Glutamatergic neuron (in vitro differentiated cells): ENCODE measurements at regions not wholly inside any gene's neighbourhood (a gene's known extent, or its start where the extent isn't known, plus 50 kb on each side); places are given as distances from the start of the nearest gene placed in this dataset.

Source experiments
- DNase-seq: peaks from one replicate; pipeline ENCODE4 v3.0.0; 2022
- H3K27ac Mint-ChIP-seq: one replicate; pipeline ENCODE4 v1.8.0; 2020; ENCODE audit warnings: mild to moderate bottlenecking, mixed read lengths, inconsistent platforms; ENCODE audit not compliant: unreplicated experiment
- H3K27me3 Mint-ChIP-seq: one replicate; pipeline ENCODE4 v1.8.0; 2020; ENCODE audit warnings: mild to moderate bottlenecking, moderate library complexity, mixed read lengths, inconsistent platforms; ENCODE audit not compliant: unreplicated experiment
- H3K36me3 Mint-ChIP-seq: one replicate; pipeline ENCODE4 v1.8.0; 2020; ENCODE audit warnings: mild to moderate bottlenecking, mixed read lengths, inconsistent platforms; ENCODE audit not compliant: unreplicated experiment
- H3K4me1 Mint-ChIP-seq: one replicate; pipeline ENCODE4 v1.8.0; 2020; ENCODE audit warnings: mild to moderate bottlenecking, low read depth, mixed read lengths, inconsistent platforms; ENCODE audit not compliant: unreplicated experiment
- H3K4me3 Mint-ChIP-seq: one replicate; pipeline ENCODE4 v1.8.0; 2020; ENCODE audit warnings: mild to moderate bottlenecking, mixed read lengths, inconsistent platforms; ENCODE audit not compliant: unreplicated experiment
- H3K9me3 Mint-ChIP-seq: one replicate; pipeline ENCODE4 v1.8.0; 2020; ENCODE audit warnings: mild to moderate bottlenecking, moderate library complexity, mixed read lengths, inconsistent platforms; ENCODE audit not compliant: unreplicated experiment
- TF ChIP-seq, protein P1 (sequence below): fragments of 200-600 bp; sonication (generic); IDR thresholded peaks from one replicate; pipeline ENCODE4 v1.5.0; 2021; ENCODE audit not compliant: partially characterized antibody, unreplicated experiment

DNA sequence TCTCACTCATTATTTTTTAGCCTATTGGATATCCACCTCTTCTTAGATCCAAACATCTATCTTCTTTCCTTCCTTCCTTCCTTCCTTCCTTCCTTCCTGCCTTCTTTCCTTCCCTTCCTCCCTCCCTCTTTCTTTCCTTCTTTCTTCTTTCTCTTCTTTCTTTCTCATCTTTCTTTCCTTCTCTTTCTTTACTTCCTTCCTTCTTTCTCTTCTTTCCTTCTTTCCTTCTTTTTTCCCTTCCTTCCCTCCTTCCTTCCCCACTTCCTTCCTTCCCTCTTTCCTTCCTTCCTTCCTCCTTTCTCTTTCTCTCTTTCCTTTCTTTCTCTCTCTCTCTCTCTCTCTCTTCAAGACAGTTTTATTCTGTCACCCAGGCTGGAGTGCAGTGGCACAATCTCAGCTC, 1239.8 kb downstream of the PCDH7 start:
- H3K27me3 Mint-ChIP-seq: no peaks in the 10 kb centered on the region
- no peak overlapping the region for H3K4me3 Mint-ChIP-seq
- peaks cover 2% of the 10 kb centered on the region for H3K9me3 Mint-ChIP-seq
- TF ChIP-seq, protein P1, sequence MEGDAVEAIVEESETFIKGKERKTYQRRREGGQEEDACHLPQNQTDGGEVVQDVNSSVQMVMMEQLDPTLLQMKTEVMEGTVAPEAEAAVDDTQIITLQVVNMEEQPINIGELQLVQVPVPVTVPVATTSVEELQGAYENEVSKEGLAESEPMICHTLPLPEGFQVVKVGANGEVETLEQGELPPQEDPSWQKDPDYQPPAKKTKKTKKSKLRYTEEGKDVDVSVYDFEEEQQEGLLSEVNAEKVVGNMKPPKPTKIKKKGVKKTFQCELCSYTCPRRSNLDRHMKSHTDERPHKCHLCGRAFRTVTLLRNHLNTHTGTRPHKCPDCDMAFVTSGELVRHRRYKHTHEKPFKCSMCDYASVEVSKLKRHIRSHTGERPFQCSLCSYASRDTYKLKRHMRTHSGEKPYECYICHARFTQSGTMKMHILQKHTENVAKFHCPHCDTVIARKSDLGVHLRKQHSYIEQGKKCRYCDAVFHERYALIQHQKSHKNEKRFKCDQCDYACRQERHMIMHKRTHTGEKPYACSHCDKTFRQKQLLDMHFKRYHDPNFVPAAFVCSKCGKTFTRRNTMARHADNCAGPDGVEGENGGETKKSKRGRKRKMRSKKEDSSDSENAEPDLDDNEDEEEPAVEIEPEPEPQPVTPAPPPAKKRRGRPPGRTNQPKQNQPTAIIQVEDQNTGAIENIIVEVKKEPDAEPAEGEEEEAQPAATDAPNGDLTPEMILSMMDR: no peak
- H3K36me3 Mint-ChIP-seq: no peaks in the 10 kb centered on the region
- H3K4me1 Mint-ChIP-seq: no peaks in the 10 kb centered on the region
- no peak overlapping the region for H3K27ac Mint-ChIP-seq
- no peak for DNase-seq

DNA sequence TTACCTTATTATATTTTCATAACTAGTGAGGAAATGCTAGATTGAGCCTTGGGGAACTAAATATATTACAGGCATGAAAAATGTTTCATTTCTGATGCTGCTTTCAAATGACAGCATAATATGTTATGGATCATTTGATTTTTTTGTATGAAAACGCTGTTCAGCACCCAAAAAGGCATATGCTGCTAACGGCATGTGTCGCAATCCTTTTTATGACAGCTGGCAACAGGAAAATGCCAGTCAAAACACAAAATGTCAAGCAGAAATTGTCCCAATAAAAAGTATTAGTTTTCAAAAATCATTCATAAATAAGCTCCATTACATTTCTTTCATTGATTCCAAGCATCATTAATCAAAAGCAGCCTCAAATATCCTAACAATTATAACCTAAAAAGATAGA, 1244.5 kb downstream of the PCDH7 start:
- Mint-ChIP-seq H3K27ac (no peak overlapping the region), H3K4me3 (no peak overlapping the region), H3K9me3 (peaks cover 3% of the 10 kb centered on the region), H3K36me3 (no peaks in the 10 kb centered on the region), H3K4me1 (no peaks in the 10 kb centered on the region), H3K27me3 (no peaks in the 10 kb centered on the region)
- DNase-seq: no peak
- TF ChIP-seq, protein P1: no peak

DNA sequence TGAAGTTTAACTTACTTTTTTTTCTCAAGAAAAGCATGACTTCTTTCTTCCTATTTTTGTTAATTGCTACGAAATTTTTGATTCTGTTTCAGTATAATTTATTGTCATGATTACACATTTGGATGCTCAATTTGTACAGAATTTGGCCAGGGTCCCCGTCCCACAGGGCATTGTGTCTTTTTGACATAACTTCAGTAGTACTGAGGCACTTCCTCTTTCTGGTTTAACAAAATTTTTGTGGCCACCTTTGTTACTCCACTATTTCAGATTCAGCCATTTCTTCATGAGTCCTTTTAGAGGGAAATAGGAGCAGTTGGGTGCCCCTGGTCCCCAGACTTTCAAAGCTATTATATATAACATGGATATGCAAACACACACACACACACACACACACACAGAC, 1248.7 kb downstream of the PCDH7 start:
- H3K9me3 Mint-ChIP-seq: peaks cover 3% of the 10 kb centered on the region

DNA sequence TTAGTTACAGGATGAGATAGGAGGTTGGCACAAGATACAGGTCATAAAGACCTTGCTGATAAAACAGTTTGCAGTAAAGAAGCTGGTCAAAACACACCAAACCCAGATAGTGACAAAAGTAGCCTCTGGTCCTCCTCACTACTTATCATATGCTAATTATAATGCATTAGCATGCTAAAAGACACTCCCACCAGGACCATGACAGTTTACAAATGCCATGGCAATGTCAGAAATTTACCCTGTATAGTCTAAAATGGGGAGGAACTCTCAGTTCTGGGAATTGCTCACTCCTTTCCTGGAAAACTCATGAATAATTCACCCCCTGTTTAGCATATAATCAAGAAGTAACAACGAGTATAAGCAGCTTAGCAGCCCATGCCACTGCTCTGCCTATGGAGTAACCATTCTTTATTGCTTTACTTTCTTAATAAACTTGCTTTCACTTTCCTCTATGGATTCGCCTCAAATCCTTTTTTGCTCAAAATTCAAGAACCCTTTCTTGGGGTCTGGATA, 1254.4 kb downstream of the PCDH7 start:
- Mint-ChIP-seq H3K36me3 (no peaks in the 10 kb centered on the region), H3K27ac (no peak overlapping the region), H3K4me3 (no peak overlapping the region), H3K27me3 (no peaks in the 10 kb centered on the region), H3K4me1 (no peaks in the 10 kb centered on the region), H3K9me3 (no peaks in the 10 kb centered on the region)
- no peak for DNase-seq
- TF ChIP-seq, protein P1: no peak

More for the DNA sequence above, 1248.7 kb downstream of the PCDH7 start:
- no peak for DNase-seq
- TF ChIP-seq, protein P1: no peak
- no peaks in the 10 kb centered on the region for H3K4me1 Mint-ChIP-seq
- no peaks in the 10 kb centered on the region for H3K36me3 Mint-ChIP-seq
- no peak overlapping the region for H3K27ac Mint-ChIP-seq
- H3K27me3 Mint-ChIP-seq: no peaks in the 10 kb centered on the region
- H3K4me3 Mint-ChIP-seq: no peak overlapping the region

DNA sequence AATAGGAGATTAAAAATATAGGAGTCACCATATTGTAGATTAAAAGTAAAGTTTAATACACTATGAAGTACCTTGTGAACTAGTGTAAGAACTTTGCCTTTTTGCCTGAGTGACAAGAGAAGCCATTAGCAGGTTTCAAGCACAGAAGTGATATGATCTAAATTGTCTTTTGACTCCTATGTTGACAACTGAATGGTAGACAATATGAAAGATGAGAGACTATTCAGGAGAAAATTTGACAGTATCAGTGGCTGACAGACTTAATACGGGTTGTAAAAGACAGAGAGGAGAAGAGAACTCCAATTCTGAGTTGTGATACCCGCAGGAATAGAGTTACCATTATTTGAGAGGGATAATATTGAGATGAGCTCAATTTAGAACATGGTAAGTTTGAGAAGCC, 1259.8 kb downstream of the PCDH7 start:
- no peak overlapping the region for H3K27ac Mint-ChIP-seq

More for the DNA sequence above, 1259.8 kb downstream of the PCDH7 start:
- H3K36me3 Mint-ChIP-seq: no peaks in the 10 kb centered on the region
- no peaks in the 10 kb centered on the region for H3K4me1 Mint-ChIP-seq
- H3K9me3 Mint-ChIP-seq: no peaks in the 10 kb centered on the region
- TF ChIP-seq, protein P1: no peak
- no peak overlapping the region for H3K4me3 Mint-ChIP-seq
- H3K27me3 Mint-ChIP-seq: no peaks in the 10 kb centered on the region
- DNase-seq: no peak
